ENCODE measurements at regions not wholly inside any gene's neighbourhood (a gene's known extent, or its start where the extent isn't known, plus 50 kb on each side); places are given as distances from the start of the nearest gene placed in this dataset.

DNA sequence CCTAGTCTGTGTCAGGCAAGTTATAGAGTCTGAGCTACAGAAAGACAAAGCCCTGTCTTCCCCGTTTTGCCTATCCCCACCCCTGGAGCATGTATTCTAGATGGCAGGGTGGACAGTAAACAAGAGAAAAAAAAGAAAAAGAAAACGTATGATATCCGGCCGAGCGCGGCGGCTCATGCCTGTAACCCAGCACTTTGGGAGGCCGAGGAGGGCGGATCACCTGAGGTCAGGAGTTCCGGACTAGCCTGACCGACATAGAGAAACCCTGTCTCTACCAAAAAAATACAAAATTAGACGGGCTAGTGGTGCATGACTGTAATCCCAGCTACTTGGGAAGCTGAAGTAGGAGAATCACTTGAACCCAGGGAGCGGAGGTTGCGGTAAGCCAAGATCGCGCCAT is 523.0 kb upstream of the CDH9 start:
- TF ChIP-seq, protein P1, sequence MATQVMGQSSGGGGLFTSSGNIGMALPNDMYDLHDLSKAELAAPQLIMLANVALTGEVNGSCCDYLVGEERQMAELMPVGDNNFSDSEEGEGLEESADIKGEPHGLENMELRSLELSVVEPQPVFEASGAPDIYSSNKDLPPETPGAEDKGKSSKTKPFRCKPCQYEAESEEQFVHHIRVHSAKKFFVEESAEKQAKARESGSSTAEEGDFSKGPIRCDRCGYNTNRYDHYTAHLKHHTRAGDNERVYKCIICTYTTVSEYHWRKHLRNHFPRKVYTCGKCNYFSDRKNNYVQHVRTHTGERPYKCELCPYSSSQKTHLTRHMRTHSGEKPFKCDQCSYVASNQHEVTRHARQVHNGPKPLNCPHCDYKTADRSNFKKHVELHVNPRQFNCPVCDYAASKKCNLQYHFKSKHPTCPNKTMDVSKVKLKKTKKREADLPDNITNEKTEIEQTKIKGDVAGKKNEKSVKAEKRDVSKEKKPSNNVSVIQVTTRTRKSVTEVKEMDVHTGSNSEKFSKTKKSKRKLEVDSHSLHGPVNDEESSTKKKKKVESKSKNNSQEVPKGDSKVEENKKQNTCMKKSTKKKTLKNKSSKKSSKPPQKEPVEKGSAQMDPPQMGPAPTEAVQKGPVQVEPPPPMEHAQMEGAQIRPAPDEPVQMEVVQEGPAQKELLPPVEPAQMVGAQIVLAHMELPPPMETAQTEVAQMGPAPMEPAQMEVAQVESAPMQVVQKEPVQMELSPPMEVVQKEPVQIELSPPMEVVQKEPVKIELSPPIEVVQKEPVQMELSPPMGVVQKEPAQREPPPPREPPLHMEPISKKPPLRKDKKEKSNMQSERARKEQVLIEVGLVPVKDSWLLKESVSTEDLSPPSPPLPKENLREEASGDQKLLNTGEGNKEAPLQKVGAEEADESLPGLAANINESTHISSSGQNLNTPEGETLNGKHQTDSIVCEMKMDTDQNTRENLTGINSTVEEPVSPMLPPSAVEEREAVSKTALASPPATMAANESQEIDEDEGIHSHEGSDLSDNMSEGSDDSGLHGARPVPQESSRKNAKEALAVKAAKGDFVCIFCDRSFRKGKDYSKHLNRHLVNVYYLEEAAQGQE (IDR thresholded peaks at IDR 0.05; ENCODE audit: low read depth, low read length) = no peak
- TF ChIP-seq, protein P2, sequence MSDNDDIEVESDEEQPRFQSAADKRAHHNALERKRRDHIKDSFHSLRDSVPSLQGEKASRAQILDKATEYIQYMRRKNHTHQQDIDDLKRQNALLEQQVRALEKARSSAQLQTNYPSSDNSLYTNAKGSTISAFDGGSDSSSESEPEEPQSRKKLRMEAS (IDR thresholded peaks at IDR 0.05; ENCODE audit: low read depth) = no peak
- TF ChIP-seq, protein P3, sequence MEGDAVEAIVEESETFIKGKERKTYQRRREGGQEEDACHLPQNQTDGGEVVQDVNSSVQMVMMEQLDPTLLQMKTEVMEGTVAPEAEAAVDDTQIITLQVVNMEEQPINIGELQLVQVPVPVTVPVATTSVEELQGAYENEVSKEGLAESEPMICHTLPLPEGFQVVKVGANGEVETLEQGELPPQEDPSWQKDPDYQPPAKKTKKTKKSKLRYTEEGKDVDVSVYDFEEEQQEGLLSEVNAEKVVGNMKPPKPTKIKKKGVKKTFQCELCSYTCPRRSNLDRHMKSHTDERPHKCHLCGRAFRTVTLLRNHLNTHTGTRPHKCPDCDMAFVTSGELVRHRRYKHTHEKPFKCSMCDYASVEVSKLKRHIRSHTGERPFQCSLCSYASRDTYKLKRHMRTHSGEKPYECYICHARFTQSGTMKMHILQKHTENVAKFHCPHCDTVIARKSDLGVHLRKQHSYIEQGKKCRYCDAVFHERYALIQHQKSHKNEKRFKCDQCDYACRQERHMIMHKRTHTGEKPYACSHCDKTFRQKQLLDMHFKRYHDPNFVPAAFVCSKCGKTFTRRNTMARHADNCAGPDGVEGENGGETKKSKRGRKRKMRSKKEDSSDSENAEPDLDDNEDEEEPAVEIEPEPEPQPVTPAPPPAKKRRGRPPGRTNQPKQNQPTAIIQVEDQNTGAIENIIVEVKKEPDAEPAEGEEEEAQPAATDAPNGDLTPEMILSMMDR (IDR thresholded peaks at IDR 0.05) = no peak
- no peak for TF ChIP-seq ELF1 (IDR thresholded peaks at IDR 0.05)
- TF ChIP-seq TEAD4 (IDR thresholded peaks at IDR 0.05; ENCODE audit: borderline replicate concordance, insufficient read depth) = no peak
- TF ChIP-seq, protein P4, sequence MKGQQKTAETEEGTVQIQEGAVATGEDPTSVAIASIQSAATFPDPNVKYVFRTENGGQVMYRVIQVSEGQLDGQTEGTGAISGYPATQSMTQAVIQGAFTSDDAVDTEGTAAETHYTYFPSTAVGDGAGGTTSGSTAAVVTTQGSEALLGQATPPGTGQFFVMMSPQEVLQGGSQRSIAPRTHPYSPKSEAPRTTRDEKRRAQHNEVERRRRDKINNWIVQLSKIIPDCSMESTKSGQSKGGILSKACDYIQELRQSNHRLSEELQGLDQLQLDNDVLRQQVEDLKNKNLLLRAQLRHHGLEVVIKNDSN (IDR thresholded peaks at IDR 0.05; ENCODE audit: borderline replicate concordance, low read depth) = no peak
- TF ChIP-seq, protein P5, sequence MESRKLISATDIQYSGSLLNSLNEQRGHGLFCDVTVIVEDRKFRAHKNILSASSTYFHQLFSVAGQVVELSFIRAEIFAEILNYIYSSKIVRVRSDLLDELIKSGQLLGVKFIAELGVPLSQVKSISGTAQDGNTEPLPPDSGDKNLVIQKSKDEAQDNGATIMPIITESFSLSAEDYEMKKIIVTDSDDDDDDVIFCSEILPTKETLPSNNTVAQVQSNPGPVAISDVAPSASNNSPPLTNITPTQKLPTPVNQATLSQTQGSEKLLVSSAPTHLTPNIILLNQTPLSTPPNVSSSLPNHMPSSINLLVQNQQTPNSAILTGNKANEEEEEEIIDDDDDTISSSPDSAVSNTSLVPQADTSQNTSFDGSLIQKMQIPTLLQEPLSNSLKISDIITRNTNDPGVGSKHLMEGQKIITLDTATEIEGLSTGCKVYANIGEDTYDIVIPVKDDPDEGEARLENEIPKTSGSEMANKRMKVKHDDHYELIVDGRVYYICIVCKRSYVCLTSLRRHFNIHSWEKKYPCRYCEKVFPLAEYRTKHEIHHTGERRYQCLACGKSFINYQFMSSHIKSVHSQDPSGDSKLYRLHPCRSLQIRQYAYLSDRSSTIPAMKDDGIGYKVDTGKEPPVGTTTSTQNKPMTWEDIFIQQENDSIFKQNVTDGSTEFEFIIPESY (IDR thresholded peaks at IDR 0.05; ENCODE audit: borderline replicate concordance, low read depth) = no peak
- TF ChIP-seq POLR2AphosphoS5 (IDR thresholded peaks at IDR 0.05; ENCODE audit: low read depth, low read length) = no peak
- TF ChIP-seq, protein P6, sequence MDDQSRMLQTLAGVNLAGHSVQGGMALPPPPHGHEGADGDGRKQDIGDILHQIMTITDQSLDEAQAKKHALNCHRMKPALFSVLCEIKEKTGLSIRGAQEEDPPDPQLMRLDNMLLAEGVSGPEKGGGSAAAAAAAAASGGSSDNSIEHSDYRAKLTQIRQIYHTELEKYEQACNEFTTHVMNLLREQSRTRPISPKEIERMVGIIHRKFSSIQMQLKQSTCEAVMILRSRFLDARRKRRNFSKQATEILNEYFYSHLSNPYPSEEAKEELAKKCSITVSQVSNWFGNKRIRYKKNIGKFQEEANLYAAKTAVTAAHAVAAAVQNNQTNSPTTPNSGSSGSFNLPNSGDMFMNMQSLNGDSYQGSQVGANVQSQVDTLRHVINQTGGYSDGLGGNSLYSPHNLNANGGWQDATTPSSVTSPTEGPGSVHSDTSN (IDR thresholded peaks at IDR 0.05) = no peak

Data from SK-N-SH (cell line).